VCaP (cell line): ENCODE measurements at regions not wholly inside any gene's neighbourhood (a gene's known extent, or its start where the extent isn't known, plus 50 kb on each side); places are given as distances from the start of the nearest gene placed in this dataset.

ENCODE experiments used
- H3K27ac ChIP-seq: fragments of 450-650 bp; 2 replicates; pipeline ENCODE4 v1.5.1; 2017
- CTCF ChIP-seq: fragments of 450-650 bp; conservative IDR thresholded peaks from 2 replicates; pipeline ENCODE4 v1.5.1; 2017; ENCODE audit warnings: mild to moderate bottlenecking, moderate library complexity

- no peak overlapping the region for H3K27ac ChIP-seq
- TF ChIP-seq CTCF: no peak
Observed at GRCh38 chr6:85936916-85937315, 294.2 kb upstream of the SYNCRIP start.

- peak; percentile 91 for TF ChIP-seq CTCF
- no peak overlapping the region for H3K27ac ChIP-seq
Observed at GRCh38 chr6:85923013-85923430, 280.3 kb upstream of the SYNCRIP start.

- peak overlapping the region; percentile 22; the same call in 1 of the 2 replicates for H3K27ac ChIP-seq
- TF ChIP-seq CTCF: no peak
Observed at GRCh38 chr6:85920782-85921181, 278.1 kb upstream of the SYNCRIP start.

- TF ChIP-seq CTCF: no peak
- H3K27ac ChIP-seq: no peak overlapping the region
Observed at GRCh38 chr6:85917522-85917921, 274.8 kb upstream of the SYNCRIP start.

GRCh38 chr6:85913001-85913400 lies 270.3 kb upstream of the SYNCRIP start:
- no peak for TF ChIP-seq CTCF

GRCh38 chr6:85912582-85912981 lies 269.9 kb upstream of the SYNCRIP start:
- no peak for TF ChIP-seq CTCF

More at GRCh38 chr6:85913001-85913400, 270.3 kb upstream of the SYNCRIP start:
- H3K27ac ChIP-seq: peak overlapping the region; percentile 52

GRCh38 chr6:85911067-85911466 lies 268.4 kb upstream of the SYNCRIP start:
- H3K27ac ChIP-seq: no peak overlapping the region; the same call in 1 of the 2 replicates
- no peak for TF ChIP-seq CTCF

More at GRCh38 chr6:85912582-85912981, 269.9 kb upstream of the SYNCRIP start:
- H3K27ac ChIP-seq: peak overlapping the region; percentile 52

GRCh38 chr6:85908120-85908519 lies 265.4 kb upstream of the SYNCRIP start:
- peak overlapping the region; percentile 61 for H3K27ac ChIP-seq
